Sigmoid colon (tissue), 4 donors: ENCODE measurements at regions not wholly inside any gene's neighbourhood (a gene's known extent, or its start where the extent isn't known, plus 50 kb on each side); places are given as distances from the start of the nearest gene placed in this dataset.

Source experiments
- CTCF ChIP-seq, 4 experiments: fragments of 450-650 bp in 3 of 4; fragments of 200-600 bp in 1 of 4; IDR thresholded peaks; one replicate each; pipeline ENCODE4 v1.5.1; 2016 to 2019; ENCODE audit warnings: antibody characterized with exemption in 4 of 4, mild to moderate bottlenecking in 3 of 4, moderate library complexity in 2 of 4
- EP300 ChIP-seq, 4 donors: sonication (generic); formaldehyde crosslinking; IDR thresholded peaks; one replicate each; pipeline ENCODE4 v1.6.1; 2017; ENCODE audit warnings: antibody characterized with exemption in 4 of 4
- POLR2A ChIP-seq, 2 donors: fragments of 450-650 bp; IDR thresholded peaks; one replicate each; pipeline ENCODE4 v1.6.1; 2016; ENCODE audit warnings: antibody characterized with exemption in 2 of 2, mild to moderate bottlenecking in 2 of 2, moderate library complexity in 2 of 2
- POLR2AphosphoS5 ChIP-seq, 4 donors: sonication (generic); formaldehyde crosslinking; IDR thresholded peaks; one replicate each; pipeline ENCODE4 v1.6.1; 2017; ENCODE audit warnings: antibody characterized with exemption in 4 of 4

- TF ChIP-seq CTCF (IDR thresholded peaks at IDR 0.05) (no peak), EP300 (IDR thresholded peaks at IDR 0.05) (no peak), POLR2A (IDR thresholded peaks at IDR 0.05) (no peak), POLR2AphosphoS5 (IDR thresholded peaks at IDR 0.05) (no peak)
These were observed 72.8 kb upstream of the RALGAPA2 start for GRCh38 chr20:20785226-20785625.
